Esophagus squamous epithelium (tissue), 5 donors: ENCODE measurements at regions not wholly inside any gene's neighbourhood (a gene's known extent, or its start where the extent isn't known, plus 50 kb on each side); places are given as distances from the start of the nearest gene placed in this dataset.

Experiments
- DNase-seq: peaks from one replicate; lab custom pipeline; 2025; lab: John Stamatoyannopoulos, UW
- H3K27ac ChIP-seq, 4 donors: fragments of 200-600 bp; sonication (generic); one replicate each; pipeline ENCODE4 v1.5.1; 2016 to 2019; ENCODE audit warnings: mild to moderate bottlenecking in 1 of 4
- H3K27me3 ChIP-seq, 4 donors: fragments of 200-600 bp; sonication (generic); 1 replicate in 3 of 4; 2 replicates in 1 of 4; pipeline versions ENCODE4 v1.5.1 to v1.6.0; 2017 to 2021; ENCODE audit warnings: antibody characterized with exemption in 1 of 4
- H3K36me3 ChIP-seq, 3 donors: fragments of 200-600 bp; sonication (generic); one replicate each; pipeline ENCODE4 v1.5.1; 2016 to 2019
- H3K4me1 ChIP-seq, 3 donors: fragments of 200-600 bp; sonication (generic); one replicate each; pipeline ENCODE4 v1.5.1; 2017 to 2019
- H3K4me3 ChIP-seq, 4 donors: fragments of 200-600 bp; sonication (generic); 1 replicate in 3 of 4; 2 replicates in 1 of 4; pipeline ENCODE4 v1.5.1; 2016 to 2019; ENCODE audit warnings: mild to moderate bottlenecking in 2 of 4, moderate library complexity in 1 of 4
- H3K9me3 ChIP-seq, 3 donors: fragments of 200-600 bp; sonication (generic); one replicate each; pipeline ENCODE4 v1.5.1; 2016 to 2019
- CTCF ChIP-seq, 6 experiments: fragments of 450-650 bp in 4 of 6; fragments of 200-600 bp in 2 of 6; sonication (generic) in 2 of 6; IDR thresholded peaks; one replicate each; pipeline ENCODE4 v1.5.1; 2016 to 2019; ENCODE audit warnings: antibody characterized with exemption in 6 of 6, mild to moderate bottlenecking in 4 of 6, moderate library complexity in 4 of 6
- POLR2A ChIP-seq, 4 donors: fragments of 450-650 bp; IDR thresholded peaks; one replicate each; pipeline ENCODE4 v1.6.1; 2017; ENCODE audit warnings: antibody characterized with exemption in 4 of 4, mild to moderate bottlenecking in 4 of 4, moderate library complexity in 3 of 4
- WGBS, 2 donors: methylation state at CpG; one replicate each; pipeline ENCODE4 v1.1.5; 2018; 5-methylcytosine and 5-hydroxymethylcytosine counted together
- intact Hi-C: fragments of 100-400 bp; cut with DNase I; formaldehyde crosslinking; loops from one replicate; pipeline ENCODE4 v1.15.0; 2022
- donor health status: DM: yes; HTN: yes; CAD: no.

GRCh38 chr18:39325973-39326372 lies 1760.4 kb upstream of the CELF4 start:
- Histone ChIP-seq H3K27ac (no peak overlapping the region), H3K27me3 (no peaks in the 10 kb centered on the region), H3K4me3 (no peak overlapping the region), H3K9me3 (no peaks in the 10 kb centered on the region), H3K4me1 (no peaks in the 10 kb centered on the region), H3K36me3 (no peaks in the 10 kb centered on the region)
- 97 to 100% methylated on average over 1 of the region's 1 CpG for WGBS, 2 donors
- no peak for DNase-seq
- intact Hi-C loops, result no loop called here
- TF ChIP-seq POLR2A (IDR thresholded peaks at IDR 0.05) (no peak), CTCF (IDR thresholded peaks at IDR 0.05) (no peak)

- TF ChIP-seq CTCF (IDR thresholded peaks at IDR 0.05) (no peak), POLR2A (IDR thresholded peaks at IDR 0.05) (no peak)
- no peaks in the 10 kb centered on the region for H3K9me3 ChIP-seq
- H3K4me1 ChIP-seq, result no peaks in the 10 kb centered on the region
- intact Hi-C loops, result no loop called here
- no peak for DNase-seq
- H3K27ac ChIP-seq, result no peak overlapping the region
- no peak overlapping the region for H3K4me3 ChIP-seq
- no peaks in the 10 kb centered on the region for H3K36me3 ChIP-seq
- no peaks in the 10 kb centered on the region for H3K27me3 ChIP-seq
Observed at GRCh38 chr18:39319141-39319540, 1753.5 kb upstream of the CELF4 start.

GRCh38 chr18:39318462-39318861 lies 1752.9 kb upstream of the CELF4 start:
- TF ChIP-seq POLR2A (IDR thresholded peaks at IDR 0.05) (no peak), CTCF (IDR thresholded peaks at IDR 0.05) (no peak)

GRCh38 chr18:39318008-39318407 lies 1752.4 kb upstream of the CELF4 start:
- intact Hi-C loops, result no loop called here
- no peak for DNase-seq
- WGBS, 2 donors, result 58 to 82% methylated on average over 3 of the region's 3 CpGs
- H3K4me1 ChIP-seq, result no peaks in the 10 kb centered on the region
- no peak overlapping the region for H3K4me3 ChIP-seq
- no peaks in the 10 kb centered on the region for H3K27me3 ChIP-seq
- H3K36me3 ChIP-seq, result no peaks in the 10 kb centered on the region
- peak overlapping the region in 2 of 4 donors; percentile 21 to 24 for H3K27ac ChIP-seq
- H3K9me3 ChIP-seq, result no peaks in the 10 kb centered on the region
- TF ChIP-seq CTCF (IDR thresholded peaks at IDR 0.05) (no peak), POLR2A (IDR thresholded peaks at IDR 0.05) (no peak)

More at GRCh38 chr18:39318462-39318861, 1752.9 kb upstream of the CELF4 start:
- Histone ChIP-seq H3K4me3 (no peak overlapping the region), H3K27ac (peak overlapping the region in 2 of 4 donors; percentile 21 to 24), H3K9me3 (no peaks in the 10 kb centered on the region), H3K36me3 (no peaks in the 10 kb centered on the region), H3K27me3 (no peaks in the 10 kb centered on the region), H3K4me1 (no peaks in the 10 kb centered on the region)
- DNase-seq, result no peak
- WGBS, 2 donors, result 72 to 87% methylated on average over 2 of the region's 2 CpGs
- intact Hi-C loops, result no loop called here

GRCh38 chr18:39314595-39314994 lies 1749.0 kb upstream of the CELF4 start:
- Histone ChIP-seq H3K27me3 (no peaks in the 10 kb centered on the region), H3K4me1 (no peaks in the 10 kb centered on the region), H3K36me3 (no peaks in the 10 kb centered on the region), H3K4me3 (no peak overlapping the region), H3K9me3 (no peaks in the 10 kb centered on the region), H3K27ac (no peak overlapping the region)
- intact Hi-C loops, result no loop called here
- WGBS, 2 donors, result 59 to 65% methylated on average over 2 of the region's 2 CpGs
- DNase-seq, result no peak
- TF ChIP-seq POLR2A (IDR thresholded peaks at IDR 0.05) (no peak), CTCF (IDR thresholded peaks at IDR 0.05) (no peak)
